WTC11 (cell line): ENCODE measurements at regions not wholly inside any gene's neighbourhood (a gene's known extent, or its start where the extent isn't known, plus 50 kb on each side); places are given as distances from the start of the nearest gene placed in this dataset.

Source experiments
- CREB1 ChIP-seq: sonication (generic); formaldehyde crosslinking; IDR thresholded peaks from 2 replicates; pipeline ENCODE4 v1.8.0; 2023; ENCODE audit warnings: mild to moderate bottlenecking, missing genetic modification reagents
- JUN ChIP-seq: sonication (generic); formaldehyde crosslinking; IDR thresholded peaks from 2 replicates; pipeline ENCODE4 v1.8.0; 2023; ENCODE audit warnings: mild to moderate bottlenecking, missing genetic modification reagents
- KAT7 ChIP-seq: sonication (generic); formaldehyde crosslinking; IDR thresholded peaks from 2 replicates; pipeline ENCODE4 v1.8.1; 2023; ENCODE audit warnings: missing genetic modification reagents, mild to moderate bottlenecking, borderline replicate concordance
- NFE2L1 ChIP-seq: sonication (generic); formaldehyde crosslinking; IDR thresholded peaks from 2 replicates; pipeline ENCODE4 v1.8.1; 2023; ENCODE audit warnings: missing genetic modification reagents
- NR2C2 ChIP-seq: sonication (generic); formaldehyde crosslinking; IDR thresholded peaks from 2 replicates; pipeline ENCODE4 v1.8.0; 2022; ENCODE audit warnings: mild to moderate bottlenecking, missing genetic modification reagents
- RELA ChIP-seq: sonication (generic); formaldehyde crosslinking; IDR thresholded peaks from 2 replicates; pipeline ENCODE4 v1.8.1; 2022; ENCODE audit warnings: missing genetic modification reagents, mild to moderate bottlenecking, borderline replicate concordance
- TEAD4 ChIP-seq: sonication (generic); formaldehyde crosslinking; IDR thresholded peaks from 2 replicates; pipeline ENCODE4 v1.8.0; 2022; ENCODE audit warnings: mild to moderate bottlenecking, missing genetic modification reagents
- TP53 ChIP-seq: sonication (generic); formaldehyde crosslinking; IDR thresholded peaks from 2 replicates; pipeline ENCODE4 v1.8.1; 2023; ENCODE audit warnings: mild to moderate bottlenecking, missing genetic modification reagents
- ZNF232 ChIP-seq: sonication (generic); formaldehyde crosslinking; IDR thresholded peaks from 2 replicates; pipeline ENCODE4 v1.8.0; 2022; ENCODE audit warnings: mild to moderate bottlenecking, missing genetic modification reagents
- TF ChIP-seq, protein P1 (sequence below): fragments of 200-600 bp; IDR thresholded peaks from 2 replicates; pipeline ENCODE4 v1.8.0; 2022; ENCODE audit warnings: antibody characterized with exemption
- TF ChIP-seq, protein P2 (sequence below): sonication (generic); formaldehyde crosslinking; IDR thresholded peaks from 2 replicates; pipeline ENCODE4 v1.8.1; 2023; ENCODE audit warnings: mild to moderate bottlenecking, moderate library complexity, missing genetic modification reagents
- TF ChIP-seq, protein P3 (sequence below): sonication (generic); formaldehyde crosslinking; IDR thresholded peaks from 2 replicates; pipeline ENCODE4 v1.8.1; 2023; ENCODE audit warnings: mild to moderate bottlenecking, missing genetic modification reagents

DNA sequence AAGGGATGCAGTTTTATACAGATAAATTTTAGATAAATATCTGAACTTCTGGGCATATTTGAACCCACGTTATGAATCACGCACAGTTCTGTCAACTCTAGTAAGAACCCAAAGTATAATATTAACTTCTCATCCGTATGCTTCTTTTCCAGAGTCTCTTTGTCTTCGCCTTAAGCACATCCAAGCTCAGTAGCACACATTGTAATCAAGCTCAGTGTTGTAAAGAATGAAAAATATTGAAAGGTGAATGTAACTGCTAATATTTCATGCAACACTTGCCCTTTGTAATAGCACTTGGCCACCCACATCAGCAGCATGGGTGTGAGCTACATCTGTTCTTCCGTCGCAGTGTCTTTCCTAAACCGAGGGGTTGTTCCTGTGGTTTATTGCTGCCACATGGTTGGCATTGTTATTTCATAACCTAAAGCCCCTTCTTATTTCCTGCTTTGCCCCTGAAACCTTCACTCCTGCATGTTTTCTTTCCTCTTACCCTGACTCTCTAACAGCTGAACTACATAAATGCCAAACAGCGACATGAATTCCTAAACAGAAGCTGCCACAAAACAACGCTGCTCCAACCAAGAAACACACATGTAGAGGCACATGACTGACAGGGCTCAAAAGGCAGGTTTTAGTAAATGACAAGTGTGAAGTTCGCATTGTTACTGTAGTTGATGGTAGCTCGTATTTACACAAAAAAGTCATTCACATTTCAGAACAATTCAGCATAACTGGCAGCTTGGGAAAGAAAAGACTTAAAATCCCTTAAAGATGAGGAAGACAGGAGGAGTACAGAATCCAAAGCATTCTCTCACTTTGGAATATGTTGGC, 190.1 kb upstream of the MEF2C start:
- TF ChIP-seq KAT7 (CRISPR knock-in tag) (no peak), ZNF232 (CRISPR knock-in tag) (no peak), JUN (CRISPR knock-in tag) (no peak), NR2C2 (CRISPR knock-in tag) (no peak), TP53 (no peak), NFE2L1 (CRISPR knock-in tag) (no peak), RELA (CRISPR knock-in tag) (no peak), TEAD4 (CRISPR knock-in tag) (no peak), CREB1 (CRISPR knock-in tag) (no peak)
- TF ChIP-seq, protein P1, sequence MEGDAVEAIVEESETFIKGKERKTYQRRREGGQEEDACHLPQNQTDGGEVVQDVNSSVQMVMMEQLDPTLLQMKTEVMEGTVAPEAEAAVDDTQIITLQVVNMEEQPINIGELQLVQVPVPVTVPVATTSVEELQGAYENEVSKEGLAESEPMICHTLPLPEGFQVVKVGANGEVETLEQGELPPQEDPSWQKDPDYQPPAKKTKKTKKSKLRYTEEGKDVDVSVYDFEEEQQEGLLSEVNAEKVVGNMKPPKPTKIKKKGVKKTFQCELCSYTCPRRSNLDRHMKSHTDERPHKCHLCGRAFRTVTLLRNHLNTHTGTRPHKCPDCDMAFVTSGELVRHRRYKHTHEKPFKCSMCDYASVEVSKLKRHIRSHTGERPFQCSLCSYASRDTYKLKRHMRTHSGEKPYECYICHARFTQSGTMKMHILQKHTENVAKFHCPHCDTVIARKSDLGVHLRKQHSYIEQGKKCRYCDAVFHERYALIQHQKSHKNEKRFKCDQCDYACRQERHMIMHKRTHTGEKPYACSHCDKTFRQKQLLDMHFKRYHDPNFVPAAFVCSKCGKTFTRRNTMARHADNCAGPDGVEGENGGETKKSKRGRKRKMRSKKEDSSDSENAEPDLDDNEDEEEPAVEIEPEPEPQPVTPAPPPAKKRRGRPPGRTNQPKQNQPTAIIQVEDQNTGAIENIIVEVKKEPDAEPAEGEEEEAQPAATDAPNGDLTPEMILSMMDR: no peak
- TF ChIP-seq, protein P2, sequence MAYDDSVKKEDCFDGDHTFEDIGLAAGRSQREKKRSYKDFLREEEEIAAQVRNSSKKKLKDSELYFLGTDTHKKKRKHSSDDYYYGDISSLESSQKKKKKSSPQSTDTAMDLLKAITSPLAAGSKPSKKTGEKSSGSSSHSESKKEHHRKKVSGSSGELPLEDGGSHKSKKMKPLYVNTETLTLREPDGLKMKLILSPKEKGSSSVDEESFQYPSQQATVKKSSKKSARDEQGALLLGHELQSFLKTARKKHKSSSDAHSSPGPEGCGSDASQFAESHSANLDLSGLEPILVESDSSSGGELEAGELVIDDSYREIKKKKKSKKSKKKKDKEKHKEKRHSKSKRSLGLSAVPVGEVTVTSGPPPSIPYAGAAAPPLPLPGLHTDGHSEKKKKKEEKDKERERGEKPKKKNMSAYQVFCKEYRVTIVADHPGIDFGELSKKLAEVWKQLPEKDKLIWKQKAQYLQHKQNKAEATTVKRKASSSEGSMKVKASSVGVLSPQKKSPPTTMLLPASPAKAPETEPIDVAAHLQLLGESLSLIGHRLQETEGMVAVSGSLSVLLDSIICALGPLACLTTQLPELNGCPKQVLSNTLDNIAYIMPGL: no peak
- TF ChIP-seq, protein P3, sequence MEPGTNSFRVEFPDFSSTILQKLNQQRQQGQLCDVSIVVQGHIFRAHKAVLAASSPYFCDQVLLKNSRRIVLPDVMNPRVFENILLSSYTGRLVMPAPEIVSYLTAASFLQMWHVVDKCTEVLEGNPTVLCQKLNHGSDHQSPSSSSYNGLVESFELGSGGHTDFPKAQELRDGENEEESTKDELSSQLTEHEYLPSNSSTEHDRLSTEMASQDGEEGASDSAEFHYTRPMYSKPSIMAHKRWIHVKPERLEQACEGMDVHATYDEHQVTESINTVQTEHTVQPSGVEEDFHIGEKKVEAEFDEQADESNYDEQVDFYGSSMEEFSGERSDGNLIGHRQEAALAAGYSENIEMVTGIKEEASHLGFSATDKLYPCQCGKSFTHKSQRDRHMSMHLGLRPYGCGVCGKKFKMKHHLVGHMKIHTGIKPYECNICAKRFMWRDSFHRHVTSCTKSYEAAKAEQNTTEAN (CRISPR knock-in tag): no peak
